Stimulated activated CD4-positive, alpha-beta T cell treated with anti-CD3 and anti-CD28 coated beads, Interleukin-2, amount 100 ng/mL, for 24 hours (primary cell): ENCODE measurements at regions not wholly inside any gene's neighbourhood (a gene's known extent, or its start where the extent isn't known, plus 50 kb on each side); places are given as distances from the start of the nearest gene placed in this dataset.
"Not testable (repeated sequence)": the region's sequence is repeated elsewhere in the genome, so short reads cannot be mapped to it uniquely, and the experiment has no call there.

Source experiments
- DNase-seq, 2 donors: peaks; one replicate each; pipeline ENCODE4 v3.0.0-alpha.2; 2020

DNA sequence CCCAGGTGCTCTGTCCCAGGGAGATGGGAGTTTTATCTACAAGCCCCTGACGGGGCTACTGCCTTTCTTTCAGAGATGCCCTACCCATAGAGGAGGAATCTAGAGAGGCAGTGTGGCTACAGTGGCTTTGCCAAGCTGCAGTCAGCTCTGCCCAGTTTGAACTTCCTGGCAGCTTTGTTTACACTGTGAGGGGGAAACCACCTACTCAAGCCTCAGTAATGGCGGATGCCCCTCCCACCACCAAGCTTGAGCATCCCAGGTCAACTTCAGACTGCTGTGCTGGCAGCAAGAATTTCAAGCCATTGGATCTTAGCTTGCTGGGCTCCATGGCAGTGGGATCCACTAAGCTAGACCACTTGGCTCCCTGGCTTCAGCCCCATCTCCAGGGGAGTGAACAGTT is 53.1 kb upstream of the TMEM252 start:
- DNase-seq, result not testable (repeated sequence)

DNA sequence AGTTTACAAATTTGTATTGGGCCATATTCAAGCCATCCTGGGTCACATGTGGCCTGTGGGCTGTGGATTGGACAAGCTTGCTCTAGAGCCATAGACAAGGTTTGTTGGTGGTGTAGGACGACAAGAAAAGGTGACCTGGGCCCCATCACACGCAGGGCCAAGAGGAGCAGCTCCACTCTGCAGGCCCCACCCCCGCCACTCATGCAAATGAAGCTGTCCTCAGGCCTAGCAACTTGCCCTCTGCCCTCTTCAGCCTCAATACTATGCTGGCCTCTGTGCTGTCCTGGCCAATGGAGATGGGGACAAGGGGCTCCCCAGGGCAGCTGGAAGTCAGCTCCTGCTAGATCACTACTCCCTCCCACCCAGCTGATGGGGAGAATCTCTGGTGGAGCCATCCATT is 55.2 kb upstream of the TMEM252 start:
- DNase-seq, result no peak

DNA sequence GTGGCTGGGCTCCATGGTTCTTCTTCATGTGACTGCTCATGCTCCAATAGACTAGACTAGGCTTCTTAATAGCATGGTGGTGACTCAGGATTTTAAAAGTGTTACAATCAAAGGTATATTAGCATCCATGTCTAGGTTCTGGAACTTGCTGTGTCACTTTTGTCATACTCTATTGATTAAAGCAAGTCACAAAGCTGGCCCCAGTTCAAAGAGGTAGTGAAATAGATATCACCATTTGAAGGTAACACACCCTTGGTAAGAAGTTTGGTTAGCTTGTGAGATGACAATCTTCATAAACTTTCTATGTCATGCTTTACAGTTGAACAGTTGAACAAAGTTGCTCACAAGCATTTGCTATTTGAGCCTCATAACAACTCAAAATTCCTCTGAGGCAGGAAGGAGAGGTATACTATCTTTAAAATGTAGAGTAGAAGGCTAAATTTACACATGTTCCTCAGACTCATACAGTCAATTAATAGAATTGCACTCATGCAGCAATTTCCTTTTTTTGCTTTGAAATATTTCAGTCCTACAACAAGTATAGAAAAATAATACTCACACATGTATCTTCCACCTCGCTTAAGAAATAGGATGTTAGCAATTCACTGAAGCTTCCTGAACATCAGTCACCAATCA is 56.8 kb upstream of the TMEM252 start:
- DNase-seq, result no peak

DNA sequence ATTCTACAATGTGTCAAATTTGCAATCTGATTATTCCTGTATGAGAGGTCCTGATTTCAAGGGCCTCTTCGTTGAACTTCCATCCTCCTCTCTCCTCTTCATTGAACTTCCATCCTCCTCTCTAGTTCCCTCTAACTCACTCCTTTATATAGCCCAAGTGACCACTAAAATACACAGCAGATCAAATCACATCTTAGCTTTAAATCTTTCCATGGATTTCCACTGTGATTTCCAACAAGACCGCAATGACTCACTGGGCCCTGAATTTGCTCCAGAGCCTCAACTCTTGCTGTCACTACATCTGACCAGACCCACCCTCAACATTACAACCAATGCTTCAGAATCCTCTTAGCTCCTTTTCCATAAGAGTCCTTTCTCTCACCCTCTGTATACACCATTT is 59.1 kb upstream of the TMEM252 start:
- no peak for DNase-seq

DNA sequence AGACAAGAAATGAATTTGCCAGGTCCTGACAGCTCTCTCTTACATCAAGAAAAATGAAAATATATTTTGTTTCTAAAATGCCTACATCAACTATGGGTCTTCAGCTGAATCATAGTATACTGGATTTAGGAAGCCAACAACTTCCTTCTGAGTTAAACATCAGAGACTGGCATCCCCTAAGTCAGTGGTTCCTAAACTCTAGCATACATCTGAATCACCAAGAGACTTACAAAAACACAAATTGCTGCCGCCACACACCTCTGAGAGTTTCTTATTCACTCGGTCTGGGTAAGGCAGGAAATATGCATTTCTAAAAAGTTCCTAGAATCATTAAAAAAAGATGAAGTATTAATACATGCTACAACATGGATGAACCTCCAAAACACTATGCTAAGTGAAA is 60.4 kb upstream of the TMEM252 start:
- no peak for DNase-seq

DNA sequence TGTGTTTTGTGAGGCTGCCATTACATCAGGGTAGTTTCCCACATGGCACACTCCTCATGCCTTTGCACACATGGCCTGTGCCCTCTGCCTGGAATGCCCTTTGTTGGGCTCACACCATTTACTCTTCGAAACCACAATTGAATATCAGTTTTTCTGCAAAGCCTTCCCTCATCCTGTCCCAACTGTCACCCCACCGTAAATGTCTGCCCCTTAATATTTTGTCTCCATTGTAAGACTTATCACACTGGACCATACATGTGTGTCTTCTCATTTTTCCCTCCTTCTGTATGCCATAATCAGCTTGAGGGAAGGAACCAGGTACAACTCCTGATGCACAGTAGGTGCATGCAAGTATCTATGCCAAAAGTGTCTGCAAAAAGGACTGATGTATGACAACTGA is 62.7 kb upstream of the TMEM252 start:
- DNase-seq, result no peak

DNA sequence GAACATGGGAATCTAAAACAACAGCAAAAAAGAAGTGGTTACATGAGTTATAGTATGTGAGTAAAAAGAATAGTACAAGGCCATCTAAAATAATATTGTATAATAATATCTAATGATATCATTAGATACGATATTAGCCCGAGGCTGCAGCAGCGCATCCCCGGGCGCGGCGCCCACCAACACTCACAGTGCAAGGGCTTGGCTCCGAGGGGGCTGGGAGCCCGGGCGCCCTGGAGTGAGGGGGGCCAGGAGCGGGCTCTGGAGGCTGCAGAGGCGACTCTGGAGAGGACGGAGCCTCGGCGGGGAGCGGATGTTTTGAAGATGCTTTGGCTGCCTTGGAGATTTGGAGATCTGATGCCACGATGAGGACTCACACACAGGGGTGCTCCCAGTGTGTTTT is 68.1 kb upstream of the TMEM252 start:
- DNase-seq, result no peak

DNA sequence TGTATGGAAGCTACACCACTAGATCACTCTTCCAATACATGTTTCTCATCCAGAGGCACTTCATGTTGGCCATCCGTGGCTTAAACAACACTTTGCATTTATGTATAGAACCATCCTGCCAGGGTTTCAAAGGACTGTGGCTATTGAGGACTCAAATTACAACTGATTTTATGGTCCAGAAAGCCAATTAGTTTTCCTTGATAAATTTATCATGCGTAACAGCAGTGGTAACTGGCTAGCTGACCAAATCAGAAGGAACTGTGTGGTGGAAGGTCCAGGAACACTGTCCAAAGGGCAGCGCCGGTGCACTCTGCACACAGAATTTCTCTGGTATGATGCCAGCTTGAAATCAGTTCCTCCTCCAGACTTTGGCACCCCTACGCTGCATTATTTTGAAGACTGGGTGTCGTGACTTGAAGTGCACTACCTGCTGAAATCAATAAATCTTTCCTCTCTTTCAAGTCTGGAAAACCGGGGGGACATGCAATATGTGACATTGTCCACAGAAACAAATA is 69.3 kb upstream of the TMEM252 start:
- DNase-seq, result no peak

DNA sequence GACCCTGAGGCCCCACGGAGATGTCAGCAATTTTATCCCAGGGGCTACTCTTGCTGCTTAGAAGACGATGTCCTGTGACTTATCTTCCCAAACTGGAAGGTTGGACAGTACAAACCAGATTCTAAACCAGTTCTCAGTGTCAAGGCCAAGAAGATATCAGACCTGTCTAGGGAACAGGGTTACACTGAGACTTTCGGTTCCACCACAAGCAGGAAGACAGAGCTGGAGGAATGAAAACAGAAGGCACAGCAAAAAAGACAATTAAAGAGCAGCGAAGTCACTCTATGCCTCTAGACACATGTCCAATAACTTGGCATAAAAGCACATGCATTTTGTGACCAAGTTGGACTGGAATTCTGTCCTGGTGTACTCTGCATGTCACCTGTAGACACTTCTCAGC is 73.4 kb upstream of the TMEM252 start:
- no peak for DNase-seq

DNA sequence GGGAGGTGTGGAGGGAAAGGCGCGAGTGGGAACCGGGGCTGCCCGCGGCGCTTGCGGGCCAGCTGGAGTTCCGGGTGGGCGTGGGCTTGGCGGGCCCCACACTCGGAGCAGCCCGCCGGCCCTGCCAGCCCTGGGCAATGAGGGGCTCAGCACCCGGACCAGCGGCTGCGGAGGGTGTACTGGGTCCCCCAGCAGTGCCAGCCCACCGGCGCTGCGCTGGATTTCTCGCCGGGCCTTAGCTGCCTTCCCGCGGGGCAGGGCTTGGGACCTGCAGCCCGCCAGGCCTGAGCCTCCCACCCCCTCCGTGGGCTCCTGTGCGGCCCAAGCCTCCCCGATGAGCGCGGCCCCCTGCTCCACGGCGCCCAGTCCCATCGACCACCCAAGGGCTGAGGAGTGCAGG is 76.3 kb upstream of the TMEM252 start:
- DNase-seq, result not testable (repeated sequence)

DNA sequence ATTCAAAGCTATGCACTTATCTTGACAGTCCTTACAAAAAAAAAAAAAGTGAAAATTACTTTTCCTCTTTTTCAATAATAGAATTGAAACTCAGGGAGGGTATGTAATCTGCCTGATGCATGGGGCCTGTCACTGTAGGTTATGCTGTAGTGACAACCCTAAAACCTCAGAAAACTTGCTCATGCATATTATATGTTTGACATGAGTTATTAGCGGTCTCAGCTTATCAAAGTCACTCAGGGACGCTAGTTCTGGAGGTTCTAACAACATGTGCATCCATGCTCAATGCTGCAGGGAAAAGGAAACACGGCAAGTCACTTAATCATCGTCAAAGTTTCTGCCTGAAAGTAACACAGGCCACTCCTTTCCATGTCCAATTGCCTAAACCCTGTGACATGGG is 78.4 kb upstream of the TMEM252 start:
- DNase-seq, result no peak

DNA sequence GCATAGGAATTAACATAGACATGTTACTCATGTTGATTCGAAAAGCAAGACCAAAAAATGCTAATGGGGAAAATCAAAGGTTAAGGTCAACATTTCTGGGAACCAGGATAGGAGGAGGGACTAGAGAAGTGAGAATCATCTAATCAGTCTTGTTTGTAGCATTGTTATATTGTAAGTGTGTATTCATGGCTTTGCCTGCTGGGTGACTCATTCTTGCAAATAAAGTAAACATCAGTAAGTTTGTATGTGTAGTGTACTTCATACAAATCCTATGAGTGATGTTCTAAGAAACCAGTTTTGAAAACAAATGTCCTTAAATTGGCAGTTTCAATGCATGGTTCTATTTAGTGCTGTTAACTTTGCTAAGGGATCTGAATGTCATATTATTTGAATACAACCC is 79.0 kb upstream of the TMEM252 start:
- no peak for DNase-seq

DNA sequence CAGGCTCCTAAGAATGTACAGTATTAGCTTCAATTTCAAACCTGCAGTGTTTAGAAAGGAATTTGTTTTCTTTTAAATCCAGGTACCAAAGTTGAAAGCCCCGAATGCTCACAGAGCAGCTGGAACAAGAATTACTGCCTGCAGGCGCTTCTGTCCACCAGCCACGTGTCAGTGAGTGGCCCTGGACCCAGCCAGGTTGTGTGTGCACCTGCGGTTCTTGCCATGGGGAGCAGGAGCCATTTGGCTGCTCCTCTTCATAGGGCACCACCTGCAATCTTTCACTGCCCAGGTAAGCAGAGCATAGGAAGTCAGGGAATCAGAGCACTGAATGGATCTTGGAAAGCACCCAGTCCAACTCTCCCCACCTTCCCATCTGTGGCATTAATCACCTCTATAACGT is 79.5 kb upstream of the PIP5K1B start:
- no peak for DNase-seq

DNA sequence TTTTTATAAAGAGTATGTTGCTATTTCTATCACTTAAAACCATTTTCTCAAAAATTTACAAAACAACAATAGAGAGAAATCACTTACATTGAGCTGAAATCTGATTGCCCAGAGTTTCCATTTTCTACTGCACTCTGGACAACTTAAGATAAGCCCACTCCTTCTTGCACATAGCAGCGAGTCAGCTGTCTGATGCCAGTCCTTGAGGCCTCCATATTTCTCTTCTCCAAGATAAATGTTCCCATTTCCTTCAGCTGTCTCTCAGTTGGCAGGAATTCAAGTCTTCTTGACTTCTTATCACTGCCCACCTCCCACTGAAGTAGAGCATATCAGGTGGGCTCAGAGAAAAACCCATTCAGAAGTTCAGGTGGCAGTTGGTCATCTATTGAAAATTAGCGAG is 78.5 kb upstream of the PIP5K1B start:
- DNase-seq, result no peak

DNA sequence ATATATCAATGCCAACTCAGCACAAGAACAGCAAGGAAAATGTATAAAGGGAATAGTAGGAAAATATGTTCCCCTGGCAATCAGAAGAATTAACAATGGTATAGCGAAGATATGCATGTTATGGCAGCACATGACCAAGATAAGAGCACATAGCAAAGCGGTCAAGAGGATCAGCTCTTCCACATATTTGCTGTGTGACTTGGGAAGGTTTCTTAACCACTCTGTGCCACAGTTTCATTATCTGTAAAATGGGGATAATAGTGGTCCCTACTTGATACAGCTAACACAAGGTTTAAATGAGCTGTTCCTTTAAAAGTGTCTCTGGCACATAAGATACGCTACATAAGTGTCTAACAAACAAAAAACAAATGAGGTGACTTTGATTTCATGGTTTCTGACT is 77.9 kb upstream of the PIP5K1B start:
- DNase-seq, result no peak

DNA sequence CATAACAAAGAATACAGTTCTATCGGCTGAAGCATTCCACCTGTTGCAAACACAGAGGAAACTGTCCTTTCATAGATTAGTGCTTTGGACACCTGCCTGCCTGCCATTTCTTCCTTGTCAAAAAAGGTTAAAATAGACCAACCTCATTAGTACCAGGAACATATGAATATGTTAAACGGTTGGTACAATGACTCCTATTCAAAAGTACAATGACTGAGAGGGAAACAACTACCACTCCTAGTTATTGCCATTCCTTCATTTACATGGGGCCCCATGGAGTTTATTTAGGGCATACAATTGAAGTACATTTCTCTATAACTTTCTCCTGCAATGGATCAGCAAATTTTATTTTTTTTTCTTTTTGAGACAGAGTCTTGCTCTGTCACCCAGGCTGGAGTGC is 77.4 kb upstream of the PIP5K1B start:
- DNase-seq, result no peak

DNA sequence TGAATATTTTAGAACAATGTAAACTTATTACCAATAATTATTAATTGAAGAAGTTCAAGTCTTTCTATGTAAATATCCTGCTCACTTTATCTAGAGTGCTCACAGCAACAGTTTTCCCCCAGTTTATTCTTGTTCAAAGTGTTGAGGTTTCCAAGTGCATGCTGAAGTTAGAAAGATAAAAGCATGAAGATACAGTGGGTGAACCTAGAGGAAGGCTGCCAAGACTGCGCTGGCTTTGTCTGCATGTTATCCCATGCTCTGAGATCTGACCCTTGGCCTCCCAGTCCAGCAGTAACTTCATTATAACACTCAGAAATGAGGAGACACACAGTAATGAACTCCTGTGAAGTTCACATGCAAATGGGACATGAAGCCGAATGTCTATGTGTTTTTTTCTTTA is 76.0 kb upstream of the PIP5K1B start:
- DNase-seq, result no peak

DNA sequence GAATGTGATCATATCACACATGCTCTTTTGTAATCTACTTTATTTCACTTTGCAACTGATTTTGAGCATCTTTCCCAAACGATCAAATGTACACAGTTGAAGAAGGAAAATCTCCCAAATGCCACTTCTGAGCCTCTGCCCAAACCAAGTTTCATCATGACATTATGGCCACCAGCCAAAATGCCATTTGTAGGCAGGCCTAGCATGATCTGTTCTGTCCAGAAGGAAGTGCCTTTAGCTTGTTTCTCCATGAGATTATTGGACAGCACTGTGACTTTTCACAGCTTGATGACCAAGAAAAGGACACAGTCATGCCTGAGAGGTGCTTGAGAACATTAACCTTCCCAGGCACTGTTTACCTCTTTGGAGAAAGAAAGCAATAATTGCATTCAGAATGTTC is 73.2 kb upstream of the PIP5K1B start:
- DNase-seq, result no peak

DNA sequence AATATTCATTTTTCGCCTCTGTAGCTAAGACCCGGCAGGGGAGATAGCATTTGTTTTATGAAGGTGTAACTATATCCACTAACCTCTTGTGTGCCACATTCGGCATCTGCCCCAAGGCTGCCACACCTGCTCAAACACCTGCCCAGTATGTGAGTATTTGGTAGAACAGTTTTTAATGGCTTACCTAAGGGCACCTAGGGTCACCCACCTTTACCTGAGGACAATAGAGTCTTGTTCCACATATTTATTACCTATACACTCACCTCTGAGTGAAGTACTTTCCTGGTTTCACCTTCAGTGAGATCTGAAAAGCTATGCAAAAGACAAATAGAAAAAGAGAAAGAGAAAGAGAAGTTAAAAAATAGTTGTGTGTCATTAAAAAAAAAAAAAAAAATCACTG is 68.0 kb upstream of the PIP5K1B start:
- DNase-seq, result no peak

DNA sequence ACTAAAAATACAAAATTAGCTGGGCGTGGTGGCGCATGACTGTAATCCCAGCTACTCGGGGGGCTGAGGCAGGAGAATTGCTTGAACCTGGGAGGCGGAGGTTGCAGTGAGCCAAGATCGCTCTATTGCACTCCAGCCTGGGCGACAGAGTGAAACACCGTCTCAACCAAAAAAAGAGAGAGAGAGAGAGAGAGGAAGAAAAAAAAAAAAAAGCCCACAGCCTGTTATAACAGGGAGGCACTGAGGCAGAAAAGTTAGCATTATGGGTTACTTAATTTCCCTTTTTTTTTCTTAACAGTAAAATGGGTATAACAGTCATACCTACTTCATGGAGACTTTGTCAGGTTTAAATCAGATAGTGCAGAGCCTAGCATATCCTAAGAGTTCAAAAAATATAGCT is 65.8 kb upstream of the PIP5K1B start:
- DNase-seq, result not testable (repeated sequence)

DNA sequence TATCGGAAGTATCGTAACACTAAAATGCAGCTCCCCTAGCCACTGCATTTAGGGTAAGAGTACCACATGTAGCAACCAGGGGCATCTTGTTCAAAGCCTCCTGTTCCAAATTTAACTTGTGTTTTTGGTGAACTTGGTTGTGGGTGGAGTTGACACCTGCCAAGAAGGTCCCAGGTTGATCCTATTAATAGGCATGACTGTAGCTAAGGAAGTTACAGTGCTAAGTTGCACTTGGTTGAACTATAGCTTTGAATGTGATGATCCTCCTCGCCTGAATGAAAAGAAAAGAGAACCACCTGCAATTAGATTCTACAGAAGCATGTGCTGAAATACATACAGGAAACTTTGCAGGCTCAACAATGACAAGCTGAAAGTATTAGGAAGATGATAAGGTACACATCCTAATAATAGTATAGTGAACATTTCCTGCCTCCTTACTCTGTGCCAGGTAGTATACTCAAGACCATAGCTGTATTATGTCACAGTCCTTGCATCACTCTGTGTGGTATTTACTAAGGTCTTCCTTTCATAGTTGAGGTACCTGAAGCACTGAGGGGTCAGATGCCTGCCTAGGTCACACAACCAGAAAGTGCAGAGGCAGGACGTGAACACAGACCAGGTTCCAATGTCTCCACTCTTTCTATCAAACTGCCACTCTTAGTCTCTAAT is 64.5 kb upstream of the PIP5K1B start:
- no peak for DNase-seq

DNA sequence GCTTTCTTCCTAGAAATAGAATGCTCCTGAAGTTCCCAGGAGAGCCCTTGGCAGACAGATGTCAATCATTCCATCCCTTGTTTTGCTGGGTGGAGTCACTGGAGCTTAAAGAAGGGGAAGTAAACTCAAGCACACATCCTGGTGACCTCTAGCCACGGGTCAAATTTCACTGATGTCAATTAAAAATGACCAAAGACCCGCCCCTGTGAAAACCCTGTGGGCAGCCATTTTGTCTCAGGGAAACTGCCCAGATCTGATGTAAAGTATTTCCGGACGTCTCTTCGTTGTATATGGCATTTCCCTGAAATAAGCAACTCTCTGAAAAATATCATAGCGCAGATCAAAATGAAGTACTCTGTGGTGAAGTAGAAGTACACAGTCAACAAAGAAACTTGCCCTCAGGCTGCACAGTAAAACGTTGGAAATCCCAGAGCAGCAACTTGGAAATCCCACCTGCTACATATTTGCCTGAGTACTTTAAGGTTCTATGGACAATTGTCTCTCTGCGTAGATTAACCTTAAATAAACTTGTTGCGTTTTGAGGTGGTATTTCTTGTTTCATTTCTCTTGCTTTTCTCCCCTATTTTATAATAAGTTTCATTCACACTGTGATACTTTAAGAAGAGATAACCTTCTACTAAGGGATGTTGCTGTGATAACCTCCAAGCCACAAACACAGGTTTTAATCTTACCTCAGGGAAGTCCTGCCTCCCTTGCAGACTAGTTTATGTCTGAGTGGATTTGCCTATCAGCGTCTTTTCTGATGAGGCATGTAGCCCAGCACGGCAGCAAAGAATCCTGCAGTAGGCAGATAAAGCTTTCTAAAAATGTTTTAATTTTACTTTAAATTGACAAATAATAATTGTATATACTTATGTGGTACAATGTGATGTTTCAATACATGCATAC is 60.9 kb upstream of the PIP5K1B start:
- no peak for DNase-seq

DNA sequence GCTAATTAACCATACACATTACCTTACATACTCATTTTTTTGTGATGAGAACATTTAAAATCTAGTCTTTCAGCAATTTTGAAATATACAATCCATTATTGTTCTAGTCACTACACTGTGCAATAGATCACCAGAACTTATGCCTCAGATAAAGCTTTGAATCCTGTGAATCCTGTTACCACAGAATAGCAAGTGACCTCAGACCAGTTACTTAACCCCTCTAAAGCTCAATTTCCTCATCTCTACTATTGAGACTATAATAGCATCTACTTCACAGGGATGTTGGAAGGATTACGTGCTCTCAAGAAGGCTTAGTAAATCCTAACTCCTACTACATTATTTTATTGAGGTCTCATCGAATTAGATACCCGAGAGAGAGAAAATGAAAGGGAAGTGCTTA is 60.2 kb upstream of the PIP5K1B start:
- DNase-seq, result no peak

DNA sequence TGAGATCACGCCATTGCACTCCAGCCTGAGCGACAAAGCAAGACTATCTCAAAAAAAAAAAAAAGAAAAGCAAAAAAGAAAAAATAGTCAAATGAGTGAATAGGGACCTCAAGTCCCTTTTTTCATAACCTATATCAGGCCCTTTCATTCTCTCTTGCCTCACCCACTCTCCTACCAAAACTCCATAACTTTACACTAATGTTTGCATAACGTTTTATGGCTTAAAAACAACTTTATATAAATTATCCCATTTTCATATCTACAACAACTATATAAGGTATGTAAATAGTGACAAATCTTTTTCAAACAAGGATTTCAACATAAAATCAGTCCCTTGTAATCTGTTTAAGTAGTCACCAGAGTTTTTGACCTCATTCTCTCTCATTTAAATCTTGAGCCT is 56.9 kb upstream of the PIP5K1B start:
- DNase-seq, result no peak
